NB4 (cell line): ENCODE measurements at regions not wholly inside any gene's neighbourhood (a gene's known extent, or its start where the extent isn't known, plus 50 kb on each side); places are given as distances from the start of the nearest gene placed in this dataset.

Experiments used
- DNase-seq: peaks from one replicate; pipeline ENCODE4 v3.0.0; 2010; ENCODE audit warnings: low read depth
- H3K4me3 ChIP-seq: one replicate; pipeline ENCODE4 v1.5.1; 2011; ENCODE audit warnings: mild to moderate bottlenecking, low read depth, low read length, moderate library complexity
- MYC ChIP-seq: IDR thresholded peaks from 2 replicates; pipeline ENCODE4 v1.6.1; 2011; ENCODE audit warnings: low read depth, low read length
- POLR2A ChIP-seq: IDR thresholded peaks from 2 replicates; pipeline ENCODE4 v1.6.1; 2011; ENCODE audit warnings: mild to moderate bottlenecking; ENCODE audit not compliant: insufficient read length; ENCODE audit errors: extremely low read depth
- TF ChIP-seq, protein P1 (sequence below): IDR thresholded peaks from 2 replicates; pipeline ENCODE4 v1.6.1; 2011; ENCODE audit warnings: low read depth, low read length
- TF ChIP-seq, protein P2 (sequence below): IDR thresholded peaks from one replicate; pipeline ENCODE4 v1.5.1; 2012; ENCODE audit warnings: low read depth, low read length

DNA sequence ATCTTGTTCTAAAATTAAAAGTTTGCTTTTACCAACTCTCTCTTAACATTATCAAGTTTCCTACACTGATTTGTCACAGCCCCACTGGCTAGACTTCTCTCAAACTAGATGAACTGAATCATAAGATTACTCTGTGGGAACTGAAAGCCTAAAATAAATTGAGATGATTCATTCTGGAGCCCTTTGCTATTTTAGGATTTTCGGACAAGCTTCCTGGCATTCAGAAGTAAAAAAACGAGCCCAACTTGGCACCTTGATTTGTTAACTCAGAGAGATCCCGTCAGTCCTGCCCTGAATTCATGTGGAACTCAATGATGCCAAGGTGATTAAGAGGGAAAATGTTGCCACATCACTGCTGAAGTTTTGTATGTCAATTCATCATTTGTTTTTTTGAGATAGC lies 122.0 kb upstream of the NRSN1 start:
- no peak for DNase-seq
- TF ChIP-seq, protein P1, sequence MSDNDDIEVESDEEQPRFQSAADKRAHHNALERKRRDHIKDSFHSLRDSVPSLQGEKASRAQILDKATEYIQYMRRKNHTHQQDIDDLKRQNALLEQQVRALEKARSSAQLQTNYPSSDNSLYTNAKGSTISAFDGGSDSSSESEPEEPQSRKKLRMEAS, result no peak
- TF ChIP-seq MYC, result no peak
- TF ChIP-seq, protein P2, sequence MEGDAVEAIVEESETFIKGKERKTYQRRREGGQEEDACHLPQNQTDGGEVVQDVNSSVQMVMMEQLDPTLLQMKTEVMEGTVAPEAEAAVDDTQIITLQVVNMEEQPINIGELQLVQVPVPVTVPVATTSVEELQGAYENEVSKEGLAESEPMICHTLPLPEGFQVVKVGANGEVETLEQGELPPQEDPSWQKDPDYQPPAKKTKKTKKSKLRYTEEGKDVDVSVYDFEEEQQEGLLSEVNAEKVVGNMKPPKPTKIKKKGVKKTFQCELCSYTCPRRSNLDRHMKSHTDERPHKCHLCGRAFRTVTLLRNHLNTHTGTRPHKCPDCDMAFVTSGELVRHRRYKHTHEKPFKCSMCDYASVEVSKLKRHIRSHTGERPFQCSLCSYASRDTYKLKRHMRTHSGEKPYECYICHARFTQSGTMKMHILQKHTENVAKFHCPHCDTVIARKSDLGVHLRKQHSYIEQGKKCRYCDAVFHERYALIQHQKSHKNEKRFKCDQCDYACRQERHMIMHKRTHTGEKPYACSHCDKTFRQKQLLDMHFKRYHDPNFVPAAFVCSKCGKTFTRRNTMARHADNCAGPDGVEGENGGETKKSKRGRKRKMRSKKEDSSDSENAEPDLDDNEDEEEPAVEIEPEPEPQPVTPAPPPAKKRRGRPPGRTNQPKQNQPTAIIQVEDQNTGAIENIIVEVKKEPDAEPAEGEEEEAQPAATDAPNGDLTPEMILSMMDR, result no peak
- H3K4me3 ChIP-seq, result no peak overlapping the region

DNA sequence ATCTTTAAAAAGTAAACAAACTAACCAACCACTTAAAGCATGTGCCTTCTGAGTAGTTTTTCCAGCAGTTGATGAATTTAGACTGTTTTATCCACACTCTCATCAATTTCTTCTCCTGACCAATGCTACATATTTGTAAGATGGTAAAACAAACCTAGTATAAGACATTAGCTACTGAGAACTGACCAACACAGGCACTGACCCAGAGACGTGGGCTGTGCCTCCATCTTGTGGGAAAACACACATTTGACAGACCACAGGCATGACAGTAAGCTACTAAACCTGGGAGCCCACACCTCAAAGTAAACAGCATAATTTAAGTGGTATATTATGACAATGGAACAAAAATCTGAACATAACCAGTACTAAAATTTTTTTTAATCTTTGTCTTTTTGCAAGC lies 121.4 kb upstream of the NRSN1 start:
- DNase-seq, result no peak
- TF ChIP-seq, protein P2, result no peak
- TF ChIP-seq MYC, result no peak
- no peak for TF ChIP-seq POLR2A
- TF ChIP-seq, protein P1, result no peak
- H3K4me3 ChIP-seq, result no peak overlapping the region

DNA sequence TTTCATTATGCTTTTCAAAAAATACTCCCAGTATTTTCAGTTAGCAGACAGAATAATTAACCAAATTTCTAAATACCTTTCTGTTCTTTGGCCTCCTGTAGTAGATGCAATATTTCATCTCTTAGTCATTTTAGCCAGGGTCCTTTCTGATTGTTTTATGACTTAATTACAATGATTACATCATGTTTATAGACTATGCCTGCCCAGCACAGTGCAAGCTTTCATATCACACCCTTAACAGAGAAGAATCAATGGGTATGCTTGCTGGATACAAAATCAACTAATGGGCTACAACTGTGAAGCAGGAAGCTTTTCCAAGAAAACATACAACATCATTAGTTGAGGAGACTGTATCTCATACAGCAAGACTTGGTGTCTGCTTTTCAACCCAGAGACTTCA lies 119.8 kb upstream of the NRSN1 start:
- TF ChIP-seq MYC, result no peak
- TF ChIP-seq, protein P2, result no peak
- TF ChIP-seq POLR2A, result no peak
- TF ChIP-seq, protein P1, result no peak
- no peak for DNase-seq
- H3K4me3 ChIP-seq, result no peak overlapping the region

DNA sequence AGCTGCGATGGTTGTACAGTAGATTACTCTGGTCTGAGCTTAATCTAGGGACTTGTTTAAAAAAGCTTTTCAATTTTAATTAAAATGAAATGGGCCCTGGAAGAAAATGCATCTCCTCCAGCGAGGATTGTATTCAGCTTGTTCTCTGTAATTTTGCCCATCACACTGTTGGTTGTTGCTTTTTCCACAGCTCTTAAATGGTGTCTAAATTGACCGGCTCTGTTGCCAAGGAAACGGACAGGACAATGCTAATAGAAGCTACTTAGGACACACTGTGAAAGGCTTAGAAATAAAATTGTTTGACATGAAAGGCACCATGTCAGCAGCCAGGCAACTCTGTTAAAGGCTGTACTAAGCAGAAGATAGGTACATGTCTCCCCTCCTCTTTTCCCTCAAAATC lies 116.7 kb upstream of the NRSN1 start:
- H3K4me3 ChIP-seq, result no peak overlapping the region
- no peak for DNase-seq
- TF ChIP-seq MYC (no peak), POLR2A (no peak)
- TF ChIP-seq, protein P2, result no peak
- TF ChIP-seq, protein P1, result no peak

DNA sequence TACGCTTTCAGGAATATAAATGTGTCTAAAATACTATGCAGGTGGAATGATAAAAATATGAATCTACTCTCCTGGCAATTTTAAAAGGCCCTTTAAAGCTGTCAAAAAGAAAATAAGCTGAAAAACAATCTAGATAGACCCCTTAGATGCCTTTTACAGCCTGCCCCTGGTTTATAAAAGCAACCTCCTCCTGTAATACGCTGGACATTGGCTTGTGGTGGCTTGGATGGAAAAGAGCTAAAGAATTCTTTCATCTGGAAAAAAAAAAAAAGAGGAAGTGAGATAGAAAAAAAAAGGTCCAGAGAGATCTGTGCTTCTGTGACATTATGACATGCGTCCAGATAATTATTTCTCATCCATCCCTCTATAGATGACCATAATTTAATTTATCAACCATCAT lies 115.9 kb upstream of the NRSN1 start:
- no peak for DNase-seq
- no peak overlapping the region for H3K4me3 ChIP-seq
- TF ChIP-seq, protein P1, result no peak
- TF ChIP-seq POLR2A, result no peak
- TF ChIP-seq, protein P2, result no peak

DNA sequence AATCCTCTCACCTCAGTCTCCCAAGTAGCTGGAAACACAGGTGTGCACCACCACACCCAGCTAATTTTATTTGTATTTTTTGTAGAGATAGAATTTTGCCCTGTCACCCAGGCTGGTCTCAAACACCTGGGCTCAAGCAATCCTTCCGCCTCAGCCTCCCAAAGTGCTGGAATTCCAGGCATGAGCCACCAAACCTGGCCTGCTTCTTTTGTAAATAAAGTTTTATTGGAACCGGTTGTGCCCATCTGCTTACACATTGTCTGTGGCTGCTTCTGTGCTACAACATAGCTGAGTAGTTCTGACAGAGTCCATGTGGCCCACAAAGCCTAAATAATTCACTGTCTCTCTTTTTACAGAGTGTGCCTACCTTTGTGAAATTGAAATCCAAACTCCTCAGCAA lies 109.7 kb upstream of the NRSN1 start:
- TF ChIP-seq, protein P1, result no peak
- TF ChIP-seq, protein P2, result no peak
- TF ChIP-seq POLR2A (no peak), MYC (no peak)
- H3K4me3 ChIP-seq, result no peak overlapping the region
- DNase-seq, result no peak
